Astrocyte (in vitro differentiated cells and primary cell): ENCODE measurements at regions not wholly inside any gene's neighbourhood (a gene's known extent, or its start where the extent isn't known, plus 50 kb on each side); places are given as distances from the start of the nearest gene placed in this dataset.

Experiments used
- DNase-seq: peaks from one replicate; pipeline ENCODE4 v3.0.0-alpha.2; 2010; ENCODE audit warnings: low read depth
- FAIRE-seq: peaks from 2 replicates; lab custom pipeline; 2011; peaks lifted over from hg19 to GRCh38; lab: Jason Lieb, UNC
- H2AFZ ChIP-seq: 2 replicates; pipeline ENCODE4 v1.6.0; 2012; ENCODE audit warnings: low read depth, low read length, inconsistent platforms
- H3K27ac ChIP-seq: 2 replicates; pipeline ENCODE4 v1.5.1; 2011; ENCODE audit warnings: low read depth, low read length, inconsistent platforms
- H3K27me3 ChIP-seq: 2 replicates; pipeline ENCODE4 v1.6.0; 2011; ENCODE audit warnings: low read length, inconsistent platforms; ENCODE audit not compliant: insufficient read depth
- H3K36me3 ChIP-seq: 2 replicates; pipeline ENCODE4 v1.5.1; 2011; ENCODE audit warnings: low read length, inconsistent platforms; ENCODE audit not compliant: insufficient read depth
- H3K4me1 ChIP-seq: 2 replicates; pipeline ENCODE4 v1.5.1; 2011; ENCODE audit warnings: low read length, inconsistent platforms; ENCODE audit not compliant: insufficient read depth
- H3K4me2 ChIP-seq: 2 replicates; pipeline ENCODE4 v1.6.0; 2012; ENCODE audit warnings: low read length, inconsistent platforms
- H3K4me3 ChIP-seq: 2 replicates; pipeline ENCODE4 v1.5.1; 2011; ENCODE audit warnings: low read depth, mild to moderate bottlenecking, low read length, inconsistent platforms; ENCODE audit not compliant: insufficient read depth
- H3K79me2 ChIP-seq: 2 replicates; pipeline ENCODE4 v1.6.0; 2012; ENCODE audit warnings: mild to moderate bottlenecking, low read length, inconsistent platforms; ENCODE audit not compliant: insufficient read depth
- H3K9ac ChIP-seq: 2 replicates; pipeline ENCODE4 v1.6.0; 2012; ENCODE audit warnings: mild to moderate bottlenecking, low read length, inconsistent platforms
- H3K9me3 ChIP-seq: 2 replicates; pipeline ENCODE4 v1.5.1; 2012; ENCODE audit warnings: low read depth, mild to moderate bottlenecking, low read length, inconsistent platforms; ENCODE audit not compliant: insufficient read depth
- H4K20me1 ChIP-seq: 2 replicates; pipeline ENCODE4 v1.6.0; 2012; ENCODE audit warnings: low read length, inconsistent platforms; ENCODE audit not compliant: insufficient read depth
- H3K27ac Mint-ChIP-seq: one replicate; pipeline ENCODE4 v1.8.0; 2021; ENCODE audit warnings: mild to moderate bottlenecking, mixed read lengths; ENCODE audit not compliant: unreplicated experiment
- H3K27me3 Mint-ChIP-seq: one replicate; pipeline ENCODE4 v1.8.0; 2021; ENCODE audit warnings: low read depth, mixed read lengths; ENCODE audit not compliant: unreplicated experiment
- H3K36me3 Mint-ChIP-seq: one replicate; pipeline ENCODE4 v1.8.0; 2021; ENCODE audit warnings: low read depth, mixed read lengths; ENCODE audit not compliant: unreplicated experiment
- H3K4me1 Mint-ChIP-seq: one replicate; pipeline ENCODE4 v1.8.0; 2021; ENCODE audit warnings: low read depth, mixed read lengths; ENCODE audit not compliant: unreplicated experiment
- H3K4me3 Mint-ChIP-seq: one replicate; pipeline ENCODE4 v1.8.0; 2021; ENCODE audit warnings: mild to moderate bottlenecking, moderate library complexity, mixed read lengths; ENCODE audit not compliant: unreplicated experiment
- H3K9me3 Mint-ChIP-seq: one replicate; pipeline ENCODE4 v1.8.0; 2021; ENCODE audit warnings: mild to moderate bottlenecking, mixed read lengths; ENCODE audit not compliant: unreplicated experiment
- EZH2 ChIP-seq: IDR thresholded peaks from 2 replicates; pipeline ENCODE4 v1.6.1; 2012; ENCODE audit warnings: mild to moderate bottlenecking, low read length, inconsistent platforms; ENCODE audit not compliant: insufficient read depth
- TF ChIP-seq, protein P1 (sequence below): IDR thresholded peaks from 2 replicates; pipeline ENCODE4 v1.5.1; 2011; ENCODE audit warnings: low read depth, mild to moderate bottlenecking, inconsistent platforms, low read length, moderate library complexity; ENCODE audit not compliant: insufficient read depth

DNA sequence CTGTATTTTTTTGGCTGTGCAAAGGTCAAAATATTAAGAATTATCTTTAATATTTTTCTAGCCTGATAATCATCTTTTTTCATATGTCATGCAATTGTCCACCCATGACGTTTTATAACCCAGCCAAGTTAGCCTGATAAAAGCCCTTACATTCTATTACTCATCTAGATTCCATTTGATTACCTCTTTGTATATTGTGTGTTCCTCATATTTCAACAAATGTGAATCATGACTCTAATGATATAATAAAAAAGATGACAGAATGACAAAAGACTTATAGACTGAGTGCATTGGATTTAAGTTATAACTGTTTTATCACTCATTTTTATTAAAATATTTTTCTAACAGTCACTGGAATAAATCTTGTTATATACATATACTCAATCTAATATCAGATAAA lies 1560.0 kb upstream of the LRRTM3 start:
- TF ChIP-seq, protein P1, sequence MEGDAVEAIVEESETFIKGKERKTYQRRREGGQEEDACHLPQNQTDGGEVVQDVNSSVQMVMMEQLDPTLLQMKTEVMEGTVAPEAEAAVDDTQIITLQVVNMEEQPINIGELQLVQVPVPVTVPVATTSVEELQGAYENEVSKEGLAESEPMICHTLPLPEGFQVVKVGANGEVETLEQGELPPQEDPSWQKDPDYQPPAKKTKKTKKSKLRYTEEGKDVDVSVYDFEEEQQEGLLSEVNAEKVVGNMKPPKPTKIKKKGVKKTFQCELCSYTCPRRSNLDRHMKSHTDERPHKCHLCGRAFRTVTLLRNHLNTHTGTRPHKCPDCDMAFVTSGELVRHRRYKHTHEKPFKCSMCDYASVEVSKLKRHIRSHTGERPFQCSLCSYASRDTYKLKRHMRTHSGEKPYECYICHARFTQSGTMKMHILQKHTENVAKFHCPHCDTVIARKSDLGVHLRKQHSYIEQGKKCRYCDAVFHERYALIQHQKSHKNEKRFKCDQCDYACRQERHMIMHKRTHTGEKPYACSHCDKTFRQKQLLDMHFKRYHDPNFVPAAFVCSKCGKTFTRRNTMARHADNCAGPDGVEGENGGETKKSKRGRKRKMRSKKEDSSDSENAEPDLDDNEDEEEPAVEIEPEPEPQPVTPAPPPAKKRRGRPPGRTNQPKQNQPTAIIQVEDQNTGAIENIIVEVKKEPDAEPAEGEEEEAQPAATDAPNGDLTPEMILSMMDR = no peak
- TF ChIP-seq EZH2 = no peak
- no peaks in the 10 kb centered on the region for H3K27me3 Mint-ChIP-seq
- H3K9ac ChIP-seq = no peak overlapping the region
- no peaks in the 10 kb centered on the region for H3K36me3 ChIP-seq
- no peaks in the 10 kb centered on the region for H3K4me1 ChIP-seq
- H3K4me3 Mint-ChIP-seq = no peak overlapping the region
- H3K27ac Mint-ChIP-seq = no peak overlapping the region
- H3K9me3 Mint-ChIP-seq = no peaks in the 10 kb centered on the region
- no peak overlapping the region for H3K4me3 ChIP-seq
- no peaks in the 10 kb centered on the region for H3K27me3 ChIP-seq
- FAIRE-seq = no peak
- H4K20me1 ChIP-seq = no peaks in the 10 kb centered on the region
- DNase-seq = no peak
- no peaks in the 10 kb centered on the region for H3K9me3 ChIP-seq
- H3K36me3 Mint-ChIP-seq = no peaks in the 10 kb centered on the region
- H3K4me1 Mint-ChIP-seq = no peaks in the 10 kb centered on the region
- H3K79me2 ChIP-seq = no peaks in the 10 kb centered on the region
- H3K27ac ChIP-seq = no peak overlapping the region
- H3K4me2 ChIP-seq = no peak overlapping the region
- no peak overlapping the region for H2AFZ ChIP-seq

DNA sequence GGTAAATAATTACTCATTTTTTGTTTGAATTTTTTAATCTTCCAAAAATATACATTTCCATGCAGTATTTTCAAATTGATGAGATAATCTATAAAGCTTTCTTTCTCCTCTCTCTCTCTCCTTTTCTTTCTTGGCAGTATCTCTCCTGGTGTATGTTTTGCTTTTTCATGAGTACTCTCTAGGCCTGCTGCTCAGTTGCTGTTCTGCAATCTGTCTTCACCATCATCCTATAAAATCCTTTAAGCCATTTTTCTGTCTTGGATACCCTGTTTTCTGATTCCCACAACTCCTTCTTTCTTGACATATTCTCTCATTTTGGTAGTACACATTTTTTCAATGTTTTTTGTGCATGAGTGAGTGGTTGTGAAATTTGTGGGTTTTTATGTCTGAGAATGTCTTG lies 1558.1 kb upstream of the LRRTM3 start:
- Histone ChIP-seq H3K4me3 (no peak overlapping the region), H3K27ac (no peak overlapping the region), H3K79me2 (no peaks in the 10 kb centered on the region), H3K9me3 (no peaks in the 10 kb centered on the region), H2AFZ (no peak overlapping the region), H3K27me3 (no peaks in the 10 kb centered on the region), H4K20me1 (no peaks in the 10 kb centered on the region), H3K36me3 (no peaks in the 10 kb centered on the region), H3K4me1 (no peaks in the 10 kb centered on the region), H3K4me2 (no peak overlapping the region), H3K9ac (no peak overlapping the region)
- Mint-ChIP-seq H3K27ac (no peak overlapping the region), H3K27me3 (no peaks in the 10 kb centered on the region), H3K36me3 (no peaks in the 10 kb centered on the region), H3K9me3 (no peaks in the 10 kb centered on the region), H3K4me1 (no peaks in the 10 kb centered on the region), H3K4me3 (no peak overlapping the region)
- no peak for FAIRE-seq
- TF ChIP-seq, protein P1 = no peak
- no peak for TF ChIP-seq EZH2
- DNase-seq = no peak

GRCh38 chr10:65375528-65375927 lies 1550.3 kb upstream of the LRRTM3 start:
- Histone ChIP-seq H3K9ac (no peak overlapping the region), H3K36me3 (no peaks in the 10 kb centered on the region), H3K4me1 (no peaks in the 10 kb centered on the region), H4K20me1 (no peaks in the 10 kb centered on the region), H2AFZ (no peak overlapping the region), H3K27me3 (no peaks in the 10 kb centered on the region), H3K79me2 (no peaks in the 10 kb centered on the region), H3K4me3 (no peak overlapping the region), H3K27ac (no peak overlapping the region), H3K4me2 (no peak overlapping the region), H3K9me3 (no peaks in the 10 kb centered on the region)
- Mint-ChIP-seq H3K36me3 (no peaks in the 10 kb centered on the region), H3K4me1 (peaks cover 5% of the 10 kb centered on the region), H3K27ac (no peak overlapping the region), H3K9me3 (no peaks in the 10 kb centered on the region), H3K4me3 (no peak overlapping the region), H3K27me3 (no peaks in the 10 kb centered on the region)
- DNase-seq (no peak), FAIRE-seq (no peak)
- TF ChIP-seq EZH2 = no peak
- TF ChIP-seq, protein P1 = no peak
